GM23338 (cell line): ENCODE measurements at regions not wholly inside any gene's neighbourhood (a gene's known extent, or its start where the extent isn't known, plus 50 kb on each side); places are given as distances from the start of the nearest gene placed in this dataset.

Source experiments
- ATAC-seq: fragments of 200-7000 bp; cut with Tn5 transposase; 3 replicates; pipeline ENCODE4 v1.9.1; 2020
- DNase-seq: peaks from one replicate; pipeline ENCODE4 v3.0.0-alpha.2; 2015; ENCODE audit warnings: low spot score
- H2AFZ ChIP-seq: fragments of 200-600 bp; sonication (generic); 2 replicates; pipeline ENCODE4 v1.8.0; 2016; ENCODE audit warnings: antibody characterized with exemption, mild to moderate bottlenecking, moderate library complexity
- H3F3A ChIP-seq: fragments of 200-600 bp; sonication (generic); replicated peaks from 2 replicates; pipeline ENCODE4 v1.8.0; 2017; ENCODE audit warnings: antibody characterized with exemption, mixed run types, low read depth
- H3K27ac ChIP-seq: fragments of 200-600 bp; sonication (generic); 2 replicates; pipeline ENCODE4 v1.6.1; 2016; ENCODE audit warnings: low read depth
- H3K27me3 ChIP-seq: fragments of 200-600 bp; sonication (generic); 2 replicates; pipeline ENCODE4 v1.8.0; 2016; ENCODE audit warnings: mild to moderate bottlenecking, mixed run types, moderate library complexity; ENCODE audit not compliant: insufficient read depth
- H3K36me3 ChIP-seq: fragments of 200-600 bp; sonication (generic); 2 replicates; pipeline ENCODE4 v1.8.0; 2016; ENCODE audit warnings: mild to moderate bottlenecking; ENCODE audit not compliant: insufficient read depth
- H3K4me1 ChIP-seq: fragments of 200-600 bp; sonication (generic); 2 replicates; pipeline ENCODE4 v1.8.0; 2016; ENCODE audit warnings: mild to moderate bottlenecking, moderate library complexity; ENCODE audit not compliant: insufficient read depth
- H3K4me2 ChIP-seq: fragments of 200-600 bp; sonication (generic); 2 replicates; pipeline ENCODE4 v1.7.1; 2017; ENCODE audit warnings: mixed run types
- H3K4me3 ChIP-seq: fragments of 200-600 bp; sonication (generic); 2 replicates; pipeline ENCODE4 v1.6.1; 2016; ENCODE audit warnings: mixed run types
- H3K79me2 ChIP-seq: fragments of 200-600 bp; sonication (generic); replicated peaks from 2 replicates; pipeline ENCODE4 v1.8.0; 2017; ENCODE audit warnings: mild to moderate bottlenecking; ENCODE audit not compliant: insufficient read depth
- H3K9me2 ChIP-seq: fragments of 200-600 bp; sonication (generic); 2 replicates; pipeline ENCODE4 v1.8.0; 2017; ENCODE audit not compliant: insufficient read depth
- H4K20me1 ChIP-seq: fragments of 200-600 bp; sonication (generic); replicated peaks from 2 replicates; pipeline ENCODE4 v1.8.0; 2017; ENCODE audit warnings: mild to moderate bottlenecking; ENCODE audit not compliant: insufficient read depth
- H3K27ac Mint-ChIP-seq: 2 replicates; pipeline ENCODE4 v1.8.0; 2020; ENCODE audit warnings: inconsistent platforms, mild to moderate bottlenecking, moderate library complexity, mixed read lengths
- H3K27me3 Mint-ChIP-seq: 3 replicates; pipeline ENCODE4 v1.8.0; 2022; ENCODE audit warnings: low read depth, mild to moderate bottlenecking, moderate library complexity, mixed read lengths, inconsistent platforms; ENCODE audit not compliant: insufficient read depth, poor library complexity
- H3K36me3 Mint-ChIP-seq: 3 replicates; pipeline ENCODE4 v1.8.0; 2021; ENCODE audit warnings: low read depth, mild to moderate bottlenecking, inconsistent platforms, moderate library complexity, mixed read lengths
- H3K4me1 Mint-ChIP-seq: 3 replicates; pipeline ENCODE4 v1.8.0; 2020; ENCODE audit warnings: mild to moderate bottlenecking, inconsistent platforms, mixed read lengths
- H3K4me3 Mint-ChIP-seq: 3 replicates; pipeline ENCODE4 v1.8.0; 2021; ENCODE audit warnings: moderate library complexity, mild to moderate bottlenecking, inconsistent platforms, mixed read lengths
- H3K9me3 Mint-ChIP-seq: 3 replicates; pipeline ENCODE4 v1.8.0; 2020; ENCODE audit warnings: moderate library complexity, mild to moderate bottlenecking, inconsistent platforms, mixed read lengths
- CREB1 ChIP-seq: fragments of 250-450 bp; sonication (Bioruptor Pico); IDR thresholded peaks from 2 replicates; pipeline ENCODE4 v1.5.0; 2020; ENCODE audit warnings: low read depth, mild to moderate bottlenecking, moderate library complexity
- EZH2 ChIP-seq: fragments of 200-600 bp; sonication (generic); IDR thresholded peaks from one replicate; pipeline ENCODE4 v1.8.0; 2017; ENCODE audit warnings: antibody characterized with exemption, mild to moderate bottlenecking, low read depth; ENCODE audit not compliant: unreplicated experiment
- STAT1 ChIP-seq: IDR thresholded peaks from one replicate; pipeline ENCODE4 v1.6.1; 2016; ENCODE audit warnings: antibody characterized with exemption; ENCODE audit not compliant: unreplicated experiment
- ZNF331 ChIP-seq: fragments of 250-450 bp; sonication (Bioruptor Pico); IDR thresholded peaks from 2 replicates; pipeline ENCODE4 v1.5.0; 2020; ENCODE audit warnings: low read depth, mild to moderate bottlenecking, moderate library complexity
- ZNF462 ChIP-seq: fragments of 250-450 bp; sonication (Bioruptor Pico); IDR thresholded peaks from 2 replicates; pipeline ENCODE4 v1.5.0; 2020; ENCODE audit warnings: mild to moderate bottlenecking, moderate library complexity

GRCh38 chr5:119949426-119949999 lies 320.2 kb downstream of the FAM170A start:
- peak; percentile 33; the same call in 1 of the 2 replicates for TF ChIP-seq CREB1
- no peak for TF ChIP-seq EZH2
- peak; percentile 32; the same call in 1 of the 2 replicates for TF ChIP-seq ZNF331 (CRISPR knock-in tag)
- no peak for TF ChIP-seq STAT1
- TF ChIP-seq ZNF462 (CRISPR knock-in tag) = peak; percentile 98
- Histone ChIP-seq H3K4me3 (no peak overlapping the region), H3K27me3 (no peaks in the 10 kb centered on the region), H3K9me2 (peaks cover 3% of the 10 kb centered on the region; the same call in 1 of the 2 replicates), H2AFZ (no peak overlapping the region), H4K20me1 (no peaks in the 10 kb centered on the region), H3K36me3 (no peaks in the 10 kb centered on the region), H3K27ac (peak overlapping the region; percentile 27; the same call in 1 of the 2 replicates), H3K4me2 (no peak overlapping the region), H3F3A (no peaks in the 10 kb centered on the region), H3K79me2 (no peaks in the 10 kb centered on the region), H3K4me1 (peaks cover 17% of the 10 kb centered on the region)
- H3K27me3 Mint-ChIP-seq = no peaks in the 10 kb centered on the region
- no peak overlapping the region for H3K27ac Mint-ChIP-seq
- H3K9me3 Mint-ChIP-seq = peaks cover 15% of the 10 kb centered on the region
- peaks cover 7% of the 10 kb centered on the region; the same call in 2 of the 3 replicates for H3K36me3 Mint-ChIP-seq
- DNase-seq = peak; percentile 47
- ATAC-seq = peak; percentile 64
- H3K4me3 Mint-ChIP-seq = no peak overlapping the region
- H3K4me1 Mint-ChIP-seq = peaks cover 29% of the 10 kb centered on the region
